GM23248 (cell line): ENCODE measurements at regions not wholly inside any gene's neighbourhood (a gene's known extent, or its start where the extent isn't known, plus 50 kb on each side); places are given as distances from the start of the nearest gene placed in this dataset.

ENCODE experiments used
- DNase-seq: peaks from one replicate; pipeline ENCODE4 v3.0.0-alpha.2; 2015
- H2AFZ ChIP-seq: fragments of 200-600 bp; sonication (generic); 2 replicates; pipeline ENCODE4 v1.6.1; 2016; ENCODE audit warnings: antibody characterized with exemption
- H3F3A ChIP-seq: fragments of 200-600 bp; sonication (generic); 2 replicates; pipeline ENCODE4 v1.6.1; 2016; ENCODE audit warnings: mild to moderate bottlenecking, antibody characterized with exemption, mixed run types; ENCODE audit not compliant: insufficient read depth
- H3K27ac ChIP-seq: fragments of 200-600 bp; sonication (generic); 2 replicates; pipeline ENCODE4 v1.5.1; 2016; ENCODE audit warnings: mild to moderate bottlenecking
- H3K27me3 ChIP-seq: fragments of 200-600 bp; sonication (generic); replicated peaks from 2 replicates; pipeline ENCODE4 v1.6.1; 2016; ENCODE audit warnings: mild to moderate bottlenecking; ENCODE audit not compliant: insufficient read depth
- H3K36me3 ChIP-seq: fragments of 200-600 bp; sonication (generic); 2 replicates; pipeline ENCODE4 v1.6.1; 2016; ENCODE audit warnings: low read depth, mild to moderate bottlenecking
- H3K4me1 ChIP-seq: fragments of 200-600 bp; sonication (generic); 2 replicates; pipeline ENCODE4 v1.6.1; 2016; ENCODE audit warnings: mild to moderate bottlenecking; ENCODE audit not compliant: insufficient read depth
- H3K4me2 ChIP-seq: fragments of 200-600 bp; sonication (generic); one replicate; pipeline ENCODE4 v1.6.1; 2016; ENCODE audit warnings: mild to moderate bottlenecking; ENCODE audit not compliant: unreplicated experiment
- H3K4me3 ChIP-seq: fragments of 200-600 bp; sonication (generic); 2 replicates; pipeline ENCODE4 v1.5.1; 2016; ENCODE audit warnings: mild to moderate bottlenecking
- H3K79me2 ChIP-seq: fragments of 200-600 bp; sonication (generic); 2 replicates; pipeline ENCODE4 v1.6.1; 2016; ENCODE audit warnings: mild to moderate bottlenecking; ENCODE audit not compliant: insufficient read depth
- H3K9ac ChIP-seq: fragments of 200-600 bp; sonication (generic); 2 replicates; pipeline ENCODE4 v1.6.1; 2016; ENCODE audit warnings: mild to moderate bottlenecking
- H3K9me2 ChIP-seq: fragments of 200-600 bp; sonication (generic); 2 replicates; pipeline ENCODE4 v1.6.1; 2016; ENCODE audit warnings: mixed run types, mild to moderate bottlenecking, moderate library complexity; ENCODE audit not compliant: insufficient read depth
- H3K9me3 ChIP-seq: fragments of 200-600 bp; sonication (generic); one replicate; pipeline ENCODE4 v1.6.1; 2017; ENCODE audit warnings: low read depth
- H4K20me1 ChIP-seq: fragments of 200-600 bp; sonication (generic); 2 replicates; pipeline ENCODE4 v1.6.0; 2016; ENCODE audit not compliant: insufficient read depth
- EZH2 ChIP-seq: fragments of 200-600 bp; sonication (generic); IDR thresholded peaks from 2 replicates; pipeline ENCODE4 v1.6.1; 2018; ENCODE audit warnings: antibody characterized with exemption, mild to moderate bottlenecking; ENCODE audit not compliant: insufficient read depth, poor library complexity, severe bottlenecking
- EZH2phosphoT487 ChIP-seq: fragments of 200-600 bp; sonication (generic); IDR thresholded peaks from 2 replicates; pipeline ENCODE4 v1.6.1; 2018; ENCODE audit warnings: antibody characterized with exemption, moderate library complexity, mild to moderate bottlenecking, low read depth; ENCODE audit not compliant: insufficient read depth
- WGBS, 2 experiments: methylation state at CpG; one replicate each; pipeline ENCODE4 v1.1.6; 2015 to 2017; ENCODE audit warnings: low lambda C conversion rate in 2 of 2, low coverage in 1 of 2; ENCODE audit errors: missing lambda C conversion rate in 2 of 2; 5-methylcytosine and 5-hydroxymethylcytosine counted together
- in situ Hi-C: fragments of 300-500 bp; cut with MboI; formaldehyde crosslinking; loops from 2 replicates; pipeline ENCODE4 v1.15.0; 2020

- 0 to 7% methylated on average over 1 of the region's 1 CpG for WGBS, 2 experiments
- TF ChIP-seq EZH2phosphoT487 = no peak
- no peak for TF ChIP-seq EZH2
- H3K27ac ChIP-seq = no peak overlapping the region
- H3K4me2 ChIP-seq = no peak overlapping the region
- H3K9ac ChIP-seq = no peak overlapping the region
- H3K4me1 ChIP-seq = no peaks in the 10 kb centered on the region
- H3K36me3 ChIP-seq = no peaks in the 10 kb centered on the region
- H3F3A ChIP-seq = no peaks in the 10 kb centered on the region
- no peaks in the 10 kb centered on the region for H3K9me2 ChIP-seq
- H2AFZ ChIP-seq = no peak overlapping the region
- H3K27me3 ChIP-seq = no peaks in the 10 kb centered on the region
- no peaks in the 10 kb centered on the region for H4K20me1 ChIP-seq
- in situ Hi-C loops = no loop called here
- no peaks in the 10 kb centered on the region for H3K79me2 ChIP-seq
- no peaks in the 10 kb centered on the region for H3K9me3 ChIP-seq
- no peak overlapping the region for H3K4me3 ChIP-seq
- no peak for DNase-seq
These were observed 336.4 kb upstream of the GRM7 start for GRCh38 chr3:6524479-6524878.

GRCh38 chr3:6526321-6526720, 334.6 kb upstream of the GRM7 start:
- H3K9ac ChIP-seq = no peak overlapping the region
- TF ChIP-seq EZH2phosphoT487 (no peak), EZH2 (no peak)
- H3K4me1 ChIP-seq = no peaks in the 10 kb centered on the region
- H3K9me2 ChIP-seq = no peaks in the 10 kb centered on the region
- no peaks in the 10 kb centered on the region for H3K9me3 ChIP-seq
- no peak overlapping the region for H3K4me3 ChIP-seq
- no peaks in the 10 kb centered on the region for H4K20me1 ChIP-seq
- H3K36me3 ChIP-seq = no peaks in the 10 kb centered on the region
- in situ Hi-C loops = no loop called here
- no peaks in the 10 kb centered on the region for H3K79me2 ChIP-seq
- H3F3A ChIP-seq = no peaks in the 10 kb centered on the region
- DNase-seq = no peak
- no peak overlapping the region for H2AFZ ChIP-seq
- 11 to 15% methylated on average over 8 of the region's 8 CpGs for WGBS, 2 experiments
- H3K27ac ChIP-seq = no peak overlapping the region
- no peaks in the 10 kb centered on the region for H3K27me3 ChIP-seq
- no peak overlapping the region for H3K4me2 ChIP-seq

GRCh38 chr3:6526861-6527260, 334.1 kb upstream of the GRM7 start:
- no peaks in the 10 kb centered on the region for H3F3A ChIP-seq
- H3K4me2 ChIP-seq = no peak overlapping the region
- no peaks in the 10 kb centered on the region for H3K4me1 ChIP-seq
- no peaks in the 10 kb centered on the region for H4K20me1 ChIP-seq
- 3 to 6% methylated on average over 2 of the region's 2 CpGs for WGBS, 2 experiments
- no peaks in the 10 kb centered on the region for H3K9me3 ChIP-seq
- H3K9ac ChIP-seq = no peak overlapping the region
- no peak for TF ChIP-seq EZH2phosphoT487
- no peak for TF ChIP-seq EZH2
- no peak for DNase-seq
- no peak overlapping the region for H2AFZ ChIP-seq
- H3K4me3 ChIP-seq = no peak overlapping the region
- H3K79me2 ChIP-seq = no peaks in the 10 kb centered on the region
- H3K27ac ChIP-seq = no peak overlapping the region
- H3K27me3 ChIP-seq = no peaks in the 10 kb centered on the region
- in situ Hi-C loops = no loop called here
- no peaks in the 10 kb centered on the region for H3K36me3 ChIP-seq
- H3K9me2 ChIP-seq = no peaks in the 10 kb centered on the region

- in situ Hi-C loops = no loop called here
- Histone ChIP-seq H4K20me1 (no peaks in the 10 kb centered on the region), H3K9me2 (no peaks in the 10 kb centered on the region), H3K36me3 (no peaks in the 10 kb centered on the region), H3F3A (no peaks in the 10 kb centered on the region), H3K9me3 (no peaks in the 10 kb centered on the region), H3K27ac (no peak overlapping the region), H3K4me1 (no peaks in the 10 kb centered on the region), H3K79me2 (no peaks in the 10 kb centered on the region), H3K9ac (no peak overlapping the region), H3K4me2 (no peak overlapping the region), H3K27me3 (no peaks in the 10 kb centered on the region), H2AFZ (no peak overlapping the region), H3K4me3 (no peak overlapping the region)
- TF ChIP-seq EZH2phosphoT487 (no peak), EZH2 (no peak)
- no peak for DNase-seq
These were observed 332.0 kb upstream of the GRM7 start for GRCh38 chr3:6528951-6529350.

GRCh38 chr3:6531153-6531552, 329.8 kb upstream of the GRM7 start:
- H3K4me2 ChIP-seq = no peak overlapping the region
- H3K9me3 ChIP-seq = no peaks in the 10 kb centered on the region
- WGBS, 2 experiments = 3 to 4% methylated on average over 6 of the region's 6 CpGs
- H3K36me3 ChIP-seq = no peaks in the 10 kb centered on the region
- no peak for TF ChIP-seq EZH2
- TF ChIP-seq EZH2phosphoT487 = no peak
- no peaks in the 10 kb centered on the region for H3K79me2 ChIP-seq
- no peak overlapping the region for H3K4me3 ChIP-seq
- in situ Hi-C loops = no loop called here
- no peak overlapping the region for H3K27ac ChIP-seq
- no peaks in the 10 kb centered on the region for H3K4me1 ChIP-seq
- no peak for DNase-seq
- no peaks in the 10 kb centered on the region for H3K27me3 ChIP-seq
- no peaks in the 10 kb centered on the region for H4K20me1 ChIP-seq
- no peaks in the 10 kb centered on the region for H3K9me2 ChIP-seq
- no peak overlapping the region for H3K9ac ChIP-seq
- H3F3A ChIP-seq = no peaks in the 10 kb centered on the region
- H2AFZ ChIP-seq = no peak overlapping the region
